Loucy (cell line): ENCODE measurements at regions not wholly inside any gene's neighbourhood (a gene's known extent, or its start where the extent isn't known, plus 50 kb on each side); places are given as distances from the start of the nearest gene placed in this dataset.
"Not testable (repeated sequence)": the region's sequence is repeated elsewhere in the genome, so short reads cannot be mapped to it uniquely, and the experiment has no call there.

ENCODE experiments used
- H2AFZ ChIP-seq: fragments of 200-600 bp; sonication (generic); 2 replicates; pipeline ENCODE4 v1.6.0; 2016; ENCODE audit warnings: antibody characterized with exemption, mild to moderate bottlenecking, low read length, moderate library complexity
- H3F3A ChIP-seq: fragments of 200-600 bp; 2 replicates; pipeline ENCODE4 v1.6.0; 2016; ENCODE audit warnings: antibody characterized with exemption, low read depth, mild to moderate bottlenecking
- H3K27me3 ChIP-seq: fragments of 200-600 bp; sonication (generic); 2 replicates; pipeline ENCODE4 v1.6.1; 2014; ENCODE audit warnings: low read length, mild to moderate bottlenecking; ENCODE audit not compliant: insufficient read depth, poor library complexity, severe bottlenecking
- H3K36me3 ChIP-seq: fragments of 200-600 bp; sonication (generic); 2 replicates; pipeline ENCODE4 v1.6.1; 2016; ENCODE audit warnings: low read length; ENCODE audit not compliant: insufficient read depth
- H3K4me1 ChIP-seq: fragments of 200-600 bp; sonication (generic); 2 replicates; pipeline ENCODE4 v1.5.1; 2014; ENCODE audit warnings: low read length, mild to moderate bottlenecking; ENCODE audit not compliant: insufficient read depth, poor library complexity, severe bottlenecking
- H3K4me2 ChIP-seq: fragments of 200-600 bp; sonication (generic); 2 replicates; pipeline ENCODE4 v1.6.0; 2014; ENCODE audit warnings: antibody characterized with exemption, low read length, low read depth, mild to moderate bottlenecking; ENCODE audit not compliant: poor library complexity, severe bottlenecking
- H3K4me3 ChIP-seq: fragments of 200-600 bp; sonication (generic); 2 replicates; pipeline ENCODE4 v1.5.1; 2014; ENCODE audit warnings: low read length, mild to moderate bottlenecking, mixed read lengths; ENCODE audit not compliant: poor library complexity, severe bottlenecking
- H3K79me2 ChIP-seq: fragments of 200-600 bp; sonication (generic); 2 replicates; pipeline ENCODE4 v1.6.1; 2014; ENCODE audit warnings: low read length; ENCODE audit not compliant: insufficient read depth
- H3K9ac ChIP-seq: fragments of 200-600 bp; sonication (generic); 2 replicates; pipeline ENCODE4 v1.6.0; 2014; ENCODE audit warnings: mild to moderate bottlenecking, low read depth, low read length, moderate library complexity; ENCODE audit not compliant: poor library complexity, severe bottlenecking
- H3K9me2 ChIP-seq: fragments of 200-600 bp; sonication (generic); replicated peaks from 2 replicates; pipeline ENCODE4 v1.6.1; 2016; ENCODE audit warnings: low read depth, low read length, mixed read lengths
- H3K9me3 ChIP-seq: fragments of 200-600 bp; sonication (generic); 2 replicates; pipeline ENCODE4 v1.6.1; 2014; ENCODE audit warnings: mild to moderate bottlenecking, antibody characterized with exemption, low read length, low read depth; ENCODE audit not compliant: insufficient read depth
- H4K20me1 ChIP-seq: fragments of 200-600 bp; sonication (generic); 2 replicates; pipeline ENCODE4 v1.6.0; 2014; ENCODE audit warnings: antibody characterized with exemption, low read length, mild to moderate bottlenecking; ENCODE audit not compliant: insufficient read depth, poor library complexity, severe bottlenecking
- CTCF ChIP-seq: fragments of 200-600 bp; sonication (generic); conservative IDR thresholded peaks from 2 replicates; pipeline ENCODE4 v1.5.1; 2014; ENCODE audit warnings: mild to moderate bottlenecking, antibody characterized with exemption, low read length
- EZH2phosphoT487 ChIP-seq: fragments of 200-600 bp; IDR thresholded peaks from 2 replicates; pipeline ENCODE4 v1.6.1; 2018; ENCODE audit warnings: antibody characterized with exemption, mild to moderate bottlenecking, moderate library complexity, borderline replicate concordance

GRCh38 chr11:109964487-109964886 is 128.7 kb upstream of the ZC3H12C start:
- H3K4me2 ChIP-seq: no peak overlapping the region
- TF ChIP-seq EZH2phosphoT487 (no peak), CTCF (no peak)
- no peak overlapping the region for H2AFZ ChIP-seq
- no peaks in the 10 kb centered on the region for H3K4me1 ChIP-seq
- H3K9ac ChIP-seq: no peak overlapping the region
- no peaks in the 10 kb centered on the region for H3F3A ChIP-seq
- H3K79me2 ChIP-seq: no peaks in the 10 kb centered on the region
- no peaks in the 10 kb centered on the region for H4K20me1 ChIP-seq
- no peak overlapping the region for H3K4me3 ChIP-seq
- H3K9me3 ChIP-seq: no peaks in the 10 kb centered on the region
- H3K9me2 ChIP-seq: no peaks in the 10 kb centered on the region
- H3K36me3 ChIP-seq: no peaks in the 10 kb centered on the region
- H3K27me3 ChIP-seq: no peaks in the 10 kb centered on the region

- H3K9me3 ChIP-seq, H4K20me1 ChIP-seq, H3K27me3 ChIP-seq, H2AFZ ChIP-seq, H3F3A ChIP-seq, H3K4me2 ChIP-seq, H3K79me2 ChIP-seq, H3K4me1 ChIP-seq, H3K9me2 ChIP-seq, H3K36me3 ChIP-seq, H3K4me3 ChIP-seq, H3K9ac ChIP-seq: not testable (repeated sequence)
Observed at GRCh38 chr11:109965445-109965844, 127.7 kb upstream of the ZC3H12C start.

- H3K27me3 ChIP-seq, H3K36me3 ChIP-seq, H2AFZ ChIP-seq, H3K4me3 ChIP-seq, H3K9ac ChIP-seq, H3K79me2 ChIP-seq, H3K4me1 ChIP-seq, H4K20me1 ChIP-seq, H3K9me3 ChIP-seq, H3K4me2 ChIP-seq, H3K9me2 ChIP-seq, H3F3A ChIP-seq: not testable (repeated sequence)
Observed at GRCh38 chr11:109965926-109966325, 127.3 kb upstream of the ZC3H12C start.

GRCh38 chr11:109967136-109967535 is 126.1 kb upstream of the ZC3H12C start:
- H3K4me3 ChIP-seq, H3K9me2 ChIP-seq, H4K20me1 ChIP-seq, H3K27me3 ChIP-seq, H3K9ac ChIP-seq, H3K4me2 ChIP-seq, H3K9me3 ChIP-seq, H2AFZ ChIP-seq, H3K36me3 ChIP-seq, H3K79me2 ChIP-seq, H3F3A ChIP-seq: not testable (repeated sequence)
- peaks cover 21% of the 10 kb centered on the region for H3K4me1 ChIP-seq

- Histone ChIP-seq H3K9me2 (no peaks in the 10 kb centered on the region), H3K4me3 (no peak overlapping the region), H3K9ac (no peak overlapping the region), H3K9me3 (no peaks in the 10 kb centered on the region), H3K4me2 (no peak overlapping the region), H4K20me1 (no peaks in the 10 kb centered on the region), H3K79me2 (no peaks in the 10 kb centered on the region), H3K36me3 (no peaks in the 10 kb centered on the region), H3F3A (no peaks in the 10 kb centered on the region), H2AFZ (no peak overlapping the region), H3K4me1 (peaks cover 30% of the 10 kb centered on the region), H3K27me3 (no peaks in the 10 kb centered on the region)
- TF ChIP-seq EZH2phosphoT487 (no peak), CTCF (no peak)
Observed at GRCh38 chr11:109968299-109968698, 124.9 kb upstream of the ZC3H12C start.
